AG09319 (cell line): ENCODE measurements at regions not wholly inside any gene's neighbourhood (a gene's known extent, or its start where the extent isn't known, plus 50 kb on each side); places are given as distances from the start of the nearest gene placed in this dataset.

Source experiments
- DNase-seq: peaks from one replicate; pipeline ENCODE4 v3.0.0-alpha.2; 2010; ENCODE audit warnings: low read depth; ENCODE audit errors: extremely low read depth
- CTCF ChIP-seq: IDR thresholded peaks from 2 replicates; pipeline ENCODE4 v1.5.1; 2011; ENCODE audit warnings: low read depth, mild to moderate bottlenecking, inconsistent platforms, low read length, moderate library complexity

GRCh38 chr1:79388694-79389361, 382.3 kb upstream of the ADGRL4 start:
- DNase-seq, result no peak

GRCh38 chr1:79386730-79387129, 380.2 kb upstream of the ADGRL4 start:
- TF ChIP-seq CTCF, result no peak
- DNase-seq, result no peak

More at GRCh38 chr1:79388694-79389361, 382.3 kb upstream of the ADGRL4 start:
- no peak for TF ChIP-seq CTCF

GRCh38 chr1:79380078-79380477, 373.5 kb upstream of the ADGRL4 start:
- DNase-seq, result no peak
- no peak for TF ChIP-seq CTCF

- TF ChIP-seq CTCF, result no peak
- DNase-seq, result no peak
Measured at GRCh38 chr1:79376106-79376505, 369.6 kb upstream of the ADGRL4 start.

GRCh38 chr1:79375352-79375751, 368.8 kb upstream of the ADGRL4 start:
- TF ChIP-seq CTCF, result no peak

GRCh38 chr1:79374397-79374796, 367.9 kb upstream of the ADGRL4 start:
- TF ChIP-seq CTCF, result no peak
- DNase-seq, result no peak

More at GRCh38 chr1:79375352-79375751, 368.8 kb upstream of the ADGRL4 start:
- no peak for DNase-seq

GRCh38 chr1:79373481-79374125, 367.1 kb upstream of the ADGRL4 start:
- no peak for TF ChIP-seq CTCF
- no peak for DNase-seq
